Gastroesophageal sphincter (tissue), 3 donors: ENCODE measurements at regions not wholly inside any gene's neighbourhood (a gene's known extent, or its start where the extent isn't known, plus 50 kb on each side); places are given as distances from the start of the nearest gene placed in this dataset.

ENCODE experiments used
- POLR2AphosphoS5 ChIP-seq: sonication (generic); formaldehyde crosslinking; IDR thresholded peaks from one replicate; pipeline ENCODE4 v1.6.1; 2017; ENCODE audit warnings: antibody characterized with exemption
- TF ChIP-seq, protein P1 (sequence below), 4 experiments: fragments of 200-600 bp in 2 of 4; fragments of 450-650 bp in 2 of 4; sonication (generic) in 1 of 4; IDR thresholded peaks; one replicate each; pipeline ENCODE4 v1.5.1; 2017 to 2019; ENCODE audit warnings: antibody characterized with exemption in 4 of 4, mild to moderate bottlenecking in 2 of 4, moderate library complexity in 2 of 4

DNA sequence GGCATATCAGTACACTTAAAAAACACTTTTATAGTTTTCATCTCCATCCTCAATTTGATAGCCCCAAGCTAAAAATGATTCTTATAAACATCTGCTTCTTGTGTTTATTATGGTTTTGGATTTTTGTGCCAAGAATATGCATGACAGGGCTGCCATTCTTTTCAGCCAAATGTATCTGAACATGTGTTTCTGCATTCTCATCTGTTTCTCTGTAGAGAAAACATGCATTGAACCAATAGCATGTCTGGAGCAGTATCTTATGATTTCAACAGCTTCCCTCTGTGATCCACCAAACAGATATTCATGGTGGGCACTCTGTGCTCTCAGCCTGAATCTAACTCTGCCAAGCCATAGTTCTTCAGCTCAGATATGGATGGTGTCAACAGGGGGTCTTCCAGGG lies 99.3 kb upstream of the ERCC6L2 start:
- TF ChIP-seq, protein P1, sequence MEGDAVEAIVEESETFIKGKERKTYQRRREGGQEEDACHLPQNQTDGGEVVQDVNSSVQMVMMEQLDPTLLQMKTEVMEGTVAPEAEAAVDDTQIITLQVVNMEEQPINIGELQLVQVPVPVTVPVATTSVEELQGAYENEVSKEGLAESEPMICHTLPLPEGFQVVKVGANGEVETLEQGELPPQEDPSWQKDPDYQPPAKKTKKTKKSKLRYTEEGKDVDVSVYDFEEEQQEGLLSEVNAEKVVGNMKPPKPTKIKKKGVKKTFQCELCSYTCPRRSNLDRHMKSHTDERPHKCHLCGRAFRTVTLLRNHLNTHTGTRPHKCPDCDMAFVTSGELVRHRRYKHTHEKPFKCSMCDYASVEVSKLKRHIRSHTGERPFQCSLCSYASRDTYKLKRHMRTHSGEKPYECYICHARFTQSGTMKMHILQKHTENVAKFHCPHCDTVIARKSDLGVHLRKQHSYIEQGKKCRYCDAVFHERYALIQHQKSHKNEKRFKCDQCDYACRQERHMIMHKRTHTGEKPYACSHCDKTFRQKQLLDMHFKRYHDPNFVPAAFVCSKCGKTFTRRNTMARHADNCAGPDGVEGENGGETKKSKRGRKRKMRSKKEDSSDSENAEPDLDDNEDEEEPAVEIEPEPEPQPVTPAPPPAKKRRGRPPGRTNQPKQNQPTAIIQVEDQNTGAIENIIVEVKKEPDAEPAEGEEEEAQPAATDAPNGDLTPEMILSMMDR (IDR thresholded peaks at IDR 0.05): no peak
- TF ChIP-seq POLR2AphosphoS5: no peak
